Epithelial cell of prostate (primary cell): ENCODE measurements at regions not wholly inside any gene's neighbourhood (a gene's known extent, or its start where the extent isn't known, plus 50 kb on each side); places are given as distances from the start of the nearest gene placed in this dataset.
"Not testable (repeated sequence)": the region's sequence is repeated elsewhere in the genome, so short reads cannot be mapped to it uniquely, and the experiment has no call there.

Experiments used
- DNase-seq: peaks from one replicate; pipeline ENCODE4 v3.0.0-alpha.2; 2011; ENCODE audit warnings: low read depth, low spot score
- H3K27ac ChIP-seq: fragments of 450-650 bp; 2 replicates; pipeline ENCODE4 v1.5.1; 2017; ENCODE audit warnings: mild to moderate bottlenecking

DNA sequence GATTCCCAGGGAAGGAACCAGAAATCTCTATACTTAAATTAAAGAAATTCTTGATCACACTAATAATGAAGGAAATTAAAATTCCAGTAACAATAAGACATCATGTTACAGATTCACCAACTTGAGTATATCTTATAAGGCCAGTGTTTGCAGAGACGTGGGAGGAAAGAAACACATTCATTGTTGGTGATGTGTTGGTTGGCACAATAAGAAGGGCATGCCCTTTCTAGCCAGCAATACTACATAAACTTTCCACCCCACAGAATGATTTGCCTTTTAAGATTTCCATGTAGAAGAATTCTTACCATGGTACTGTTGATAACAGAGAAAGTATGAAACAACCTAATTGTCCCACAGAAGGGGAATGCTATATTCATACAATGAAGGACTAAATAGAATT, 581.5 kb downstream of the STIM2 start:
- peak overlapping the region; percentile 60 for H3K27ac ChIP-seq
- no peak for DNase-seq

DNA sequence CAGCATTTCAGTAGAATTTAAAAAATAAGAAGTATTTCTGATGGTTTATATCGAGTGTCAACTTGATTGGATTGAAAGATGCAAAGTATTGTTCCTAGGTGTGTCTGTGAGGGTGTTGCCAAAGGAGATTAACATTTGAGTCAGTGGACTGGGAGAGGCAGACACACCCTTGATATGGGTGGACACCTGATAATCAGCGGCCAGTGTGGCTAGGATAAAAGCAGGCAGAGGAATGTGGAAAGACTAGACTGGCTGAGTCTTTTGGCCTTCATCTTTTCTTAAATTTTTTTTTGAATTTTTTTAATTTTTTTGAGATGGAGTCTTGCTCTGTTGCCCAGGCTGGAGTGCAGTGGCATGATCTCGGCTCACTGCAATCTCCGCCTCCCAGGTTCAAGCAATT, 582.0 kb downstream of the STIM2 start:
- DNase-seq = not testable (repeated sequence)
- H3K27ac ChIP-seq = peak overlapping the region; percentile 60

DNA sequence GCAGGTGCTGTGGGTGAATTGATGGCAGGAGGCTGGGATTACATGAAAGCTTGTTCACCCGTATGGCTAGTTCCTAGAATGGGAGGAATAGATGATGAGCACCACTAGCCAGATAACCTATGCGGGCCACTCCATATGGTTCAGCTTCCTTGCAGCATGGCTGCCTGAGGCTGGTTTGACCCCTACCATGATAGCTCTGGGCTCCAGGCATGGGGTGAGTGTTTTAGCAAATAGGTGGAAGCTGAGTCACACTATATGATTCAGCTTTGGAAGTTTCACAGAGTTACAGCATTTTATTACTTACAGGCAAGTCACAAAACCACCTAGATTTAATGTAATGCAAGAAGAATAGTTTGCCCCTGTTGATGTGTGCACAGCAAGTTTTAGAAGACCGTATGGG, 603.2 kb downstream of the STIM2 start:
- peak overlapping the region; percentile 84 for H3K27ac ChIP-seq
- peak; percentile 24 for DNase-seq

DNA sequence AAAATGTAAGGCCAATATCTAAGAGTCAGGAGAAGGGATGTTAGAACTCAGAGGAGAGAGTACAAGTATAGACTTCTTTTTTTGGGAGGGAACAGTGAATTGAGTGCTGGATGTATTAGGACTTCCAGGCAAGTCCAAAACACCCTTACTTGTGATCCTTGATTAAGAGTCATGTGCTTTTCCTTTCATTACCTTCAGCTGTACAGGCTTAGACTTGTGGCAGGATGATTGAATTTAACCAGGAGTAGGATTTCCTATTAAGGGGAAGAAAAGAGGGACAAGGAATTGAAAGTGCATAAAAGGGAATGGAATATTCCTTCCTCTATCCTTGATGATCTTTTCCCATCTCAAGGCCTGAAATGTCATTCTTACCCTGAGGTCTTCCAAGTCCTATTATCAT, 606.7 kb downstream of the STIM2 start:
- no peak overlapping the region for H3K27ac ChIP-seq
- DNase-seq = no peak

DNA sequence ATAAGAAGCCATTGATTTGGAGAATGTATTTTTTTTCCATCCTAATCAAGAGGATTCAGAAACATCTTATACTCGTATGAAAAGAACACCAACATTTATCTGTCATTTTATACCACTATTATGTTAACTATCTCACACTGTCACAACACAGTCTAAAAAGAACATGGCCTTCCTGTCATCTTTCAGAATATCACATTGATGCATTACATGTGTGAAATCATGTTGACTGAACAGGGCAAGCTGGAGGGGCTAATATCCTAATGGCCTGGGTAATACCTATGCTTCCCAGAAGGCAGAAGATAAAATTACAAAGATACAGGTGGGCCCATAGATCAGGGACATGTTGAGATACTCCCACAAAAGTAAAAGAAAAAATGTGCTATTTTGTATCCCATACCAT, 611.7 kb downstream of the STIM2 start:
- DNase-seq = no peak

DNA sequence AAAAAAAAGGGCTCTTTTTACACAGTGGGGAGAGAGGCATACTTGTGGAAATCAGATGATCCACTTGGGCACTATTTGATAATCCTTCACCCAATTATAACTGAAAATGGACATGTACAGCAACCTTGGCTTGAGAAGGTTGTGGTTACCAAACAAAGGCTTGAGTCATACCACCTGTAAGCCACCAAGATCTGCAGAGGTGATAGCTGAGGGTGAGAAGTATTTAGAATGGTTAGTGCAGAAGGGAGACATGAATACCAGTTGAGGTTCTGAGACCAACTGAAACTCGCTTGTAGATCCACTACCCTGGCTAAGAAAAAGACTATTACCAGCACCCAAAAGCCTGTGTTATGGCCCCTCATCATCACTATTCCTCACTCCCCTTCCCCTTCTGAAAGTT, 614.0 kb downstream of the STIM2 start:
- no peak overlapping the region for H3K27ac ChIP-seq
- DNase-seq = no peak

More for the DNA sequence above, 611.7 kb downstream of the STIM2 start:
- no peak overlapping the region for H3K27ac ChIP-seq

DNA sequence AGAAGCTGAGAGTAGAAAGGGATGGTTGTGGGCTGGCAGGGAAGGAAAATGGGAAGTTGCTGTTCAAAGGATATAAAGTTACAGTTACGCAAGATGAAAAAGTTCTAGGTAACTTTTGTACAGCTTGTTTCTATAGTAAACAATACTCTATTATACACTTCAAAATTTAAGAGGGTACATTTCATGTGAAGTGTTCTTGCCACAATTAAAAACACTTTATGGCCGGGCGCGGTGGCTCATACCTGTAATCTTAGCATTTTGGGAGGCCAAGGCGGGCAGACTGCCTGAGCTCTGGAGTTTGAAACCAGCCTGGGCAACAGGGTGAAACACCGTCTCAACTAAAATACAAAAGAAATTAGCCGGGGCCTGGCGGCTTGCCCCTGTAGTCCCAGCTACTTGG, 623.6 kb downstream of the STIM2 start:
- no peak for DNase-seq
- no peak overlapping the region for H3K27ac ChIP-seq

DNA sequence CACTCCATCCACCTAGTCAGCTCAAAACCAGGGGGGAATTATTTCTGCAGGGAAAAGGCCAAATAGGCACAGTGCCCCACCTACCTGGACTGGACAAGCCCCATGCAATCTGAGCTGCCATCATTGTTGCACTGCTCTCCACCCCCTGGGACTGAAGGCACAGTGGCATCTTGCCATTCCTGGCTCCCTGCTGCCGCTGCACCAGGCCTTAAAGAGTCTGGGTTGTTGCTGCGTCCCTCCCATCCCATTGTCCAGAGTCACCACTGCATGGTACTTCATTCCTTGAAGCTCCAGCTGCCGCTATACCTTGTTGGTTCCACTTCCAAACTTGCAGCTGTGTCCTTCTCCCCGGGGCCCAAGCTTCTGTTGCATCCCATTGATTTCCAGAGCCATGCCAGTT, 629.7 kb downstream of the STIM2 start:
- H3K27ac ChIP-seq = no peak overlapping the region
- no peak for DNase-seq

DNA sequence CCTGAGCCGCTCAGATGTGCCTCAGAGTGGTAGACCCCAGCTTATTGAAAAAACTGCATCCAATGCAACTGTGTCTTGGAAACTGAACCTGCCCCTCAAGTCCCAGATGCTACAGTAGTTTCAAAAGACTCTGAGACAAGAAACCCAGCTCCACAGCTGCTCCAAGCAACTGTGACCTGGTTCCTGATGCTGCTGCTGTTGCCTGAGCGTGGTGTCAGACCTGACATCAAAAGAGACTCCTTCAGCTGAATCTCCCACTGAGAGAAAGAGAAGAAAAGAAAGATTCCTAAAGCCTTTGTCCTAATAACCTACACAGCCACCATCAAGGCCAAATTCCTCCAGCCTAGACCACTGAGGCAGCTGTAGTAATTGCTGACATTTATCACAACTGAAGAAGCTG, 630.1 kb downstream of the STIM2 start:
- DNase-seq = no peak
- H3K27ac ChIP-seq = no peak overlapping the region

DNA sequence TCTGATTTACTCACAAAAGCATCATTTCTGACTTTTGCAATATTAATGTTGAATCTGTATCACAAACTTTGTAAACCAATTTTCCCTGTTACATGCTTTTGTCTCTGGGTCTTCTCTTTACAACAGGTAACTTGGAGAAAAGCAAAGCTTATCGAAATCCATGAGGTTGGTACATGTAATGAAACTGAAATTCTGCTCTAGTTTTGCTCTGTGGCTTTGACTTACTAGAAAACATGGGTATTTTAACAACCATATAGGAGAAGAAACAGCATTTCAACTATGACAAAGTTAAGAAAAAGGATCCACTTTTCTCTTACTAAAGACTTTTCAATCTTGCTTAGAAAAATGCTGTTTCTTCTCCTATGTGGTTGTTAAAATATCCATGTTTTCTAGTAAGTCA, 645.8 kb downstream of the STIM2 start:
- no peak for DNase-seq
- no peak overlapping the region for H3K27ac ChIP-seq

DNA sequence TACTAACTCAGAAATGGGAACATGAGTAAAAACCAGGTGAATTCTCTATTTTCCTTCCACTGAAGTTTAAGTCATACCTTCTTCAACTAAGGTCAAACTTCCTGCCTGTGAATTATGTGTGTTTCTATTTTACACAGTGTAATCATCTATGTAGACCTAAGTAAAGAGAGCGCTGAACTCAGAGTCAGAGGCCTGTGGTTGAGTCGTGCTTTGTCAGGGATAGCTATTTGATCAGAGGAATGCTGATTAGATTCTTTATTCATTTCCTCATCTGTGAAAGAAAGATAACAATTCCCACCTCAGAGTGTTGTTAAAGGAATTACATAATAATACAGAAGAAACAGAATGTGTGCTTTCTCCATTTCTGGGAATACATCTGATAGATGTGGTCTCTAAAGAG, 654.1 kb downstream of the STIM2 start:
- DNase-seq = no peak
- H3K27ac ChIP-seq = no peak overlapping the region

DNA sequence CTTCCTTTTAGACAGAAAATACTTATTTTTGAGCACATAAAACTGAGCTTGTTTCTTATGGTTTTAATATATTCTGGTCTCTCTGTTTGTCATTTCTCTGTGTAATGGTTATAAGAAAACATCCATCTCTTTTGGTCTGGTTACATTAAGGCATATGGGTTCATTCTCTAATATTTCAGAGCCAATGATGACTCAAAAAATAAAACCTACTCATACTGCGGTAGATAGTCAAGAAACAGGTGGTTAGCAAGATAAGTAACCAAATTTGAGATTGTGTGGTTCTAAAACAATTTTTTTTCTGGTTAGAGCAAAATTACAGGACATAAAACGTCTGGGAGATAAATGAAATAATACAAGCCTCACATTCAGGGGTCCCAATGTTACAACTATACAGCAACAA, 654.5 kb downstream of the STIM2 start:
- H3K27ac ChIP-seq = no peak overlapping the region
- no peak for DNase-seq

DNA sequence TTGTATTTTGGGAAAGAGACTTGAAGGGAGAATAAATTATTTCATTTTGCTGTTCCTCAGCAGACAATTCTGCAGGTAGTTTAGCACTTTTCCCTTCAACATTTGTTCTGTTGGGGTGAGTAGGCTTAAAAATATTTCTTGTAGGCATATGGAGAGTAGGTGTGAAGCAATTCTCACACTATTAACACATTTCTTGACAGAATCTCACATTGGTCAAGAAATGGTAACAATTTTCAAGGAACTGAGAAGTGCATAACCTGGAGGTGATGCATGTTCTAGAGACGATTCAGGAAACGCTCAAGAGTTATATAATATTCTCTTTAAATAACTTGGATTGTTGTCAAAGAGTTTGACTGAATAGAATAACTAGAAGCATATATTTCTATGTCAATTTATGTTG, 658.2 kb downstream of the STIM2 start:
- DNase-seq = no peak
- no peak overlapping the region for H3K27ac ChIP-seq

DNA sequence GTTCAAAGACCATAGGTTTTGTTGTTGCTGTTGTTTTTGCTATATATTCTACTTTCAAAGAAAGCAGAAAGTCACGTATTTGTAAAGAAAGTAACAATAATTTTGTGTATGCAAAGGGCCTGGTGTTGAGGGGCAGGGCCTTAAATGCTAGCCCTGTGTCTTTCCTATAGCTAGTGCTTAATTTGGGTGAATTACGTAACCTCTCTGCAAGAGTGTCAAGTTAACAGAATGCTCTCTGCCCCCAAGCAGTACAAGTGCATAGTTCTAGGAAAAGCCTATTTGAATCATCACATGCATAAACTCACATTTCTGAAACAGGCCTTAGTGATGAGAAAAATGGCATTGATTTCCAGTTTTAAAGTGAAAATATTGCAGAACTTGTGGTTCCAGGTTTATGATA, 663.6 kb downstream of the STIM2 start:
- DNase-seq = no peak

DNA sequence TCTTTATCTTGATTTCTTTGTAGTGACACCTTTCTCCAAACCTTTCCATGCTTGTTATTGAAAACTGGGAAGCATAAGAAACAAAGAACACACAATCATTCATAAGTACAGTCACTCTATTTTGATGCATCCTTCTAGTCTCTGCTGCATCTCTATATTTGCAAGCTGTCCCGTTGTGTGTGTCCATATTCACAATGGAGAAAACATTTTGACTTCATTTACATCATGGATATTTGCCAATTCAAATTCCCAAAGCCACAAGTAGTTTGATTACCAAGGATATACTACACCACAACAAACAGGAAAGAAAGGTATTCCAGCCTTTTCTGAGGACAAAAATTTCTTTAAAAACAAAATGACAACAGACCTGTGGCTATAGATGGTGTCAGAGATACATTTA, 673.8 kb downstream of the STIM2 start:
- DNase-seq = no peak
- no peak overlapping the region for H3K27ac ChIP-seq

More for the DNA sequence above, 663.6 kb downstream of the STIM2 start:
- no peak overlapping the region for H3K27ac ChIP-seq

DNA sequence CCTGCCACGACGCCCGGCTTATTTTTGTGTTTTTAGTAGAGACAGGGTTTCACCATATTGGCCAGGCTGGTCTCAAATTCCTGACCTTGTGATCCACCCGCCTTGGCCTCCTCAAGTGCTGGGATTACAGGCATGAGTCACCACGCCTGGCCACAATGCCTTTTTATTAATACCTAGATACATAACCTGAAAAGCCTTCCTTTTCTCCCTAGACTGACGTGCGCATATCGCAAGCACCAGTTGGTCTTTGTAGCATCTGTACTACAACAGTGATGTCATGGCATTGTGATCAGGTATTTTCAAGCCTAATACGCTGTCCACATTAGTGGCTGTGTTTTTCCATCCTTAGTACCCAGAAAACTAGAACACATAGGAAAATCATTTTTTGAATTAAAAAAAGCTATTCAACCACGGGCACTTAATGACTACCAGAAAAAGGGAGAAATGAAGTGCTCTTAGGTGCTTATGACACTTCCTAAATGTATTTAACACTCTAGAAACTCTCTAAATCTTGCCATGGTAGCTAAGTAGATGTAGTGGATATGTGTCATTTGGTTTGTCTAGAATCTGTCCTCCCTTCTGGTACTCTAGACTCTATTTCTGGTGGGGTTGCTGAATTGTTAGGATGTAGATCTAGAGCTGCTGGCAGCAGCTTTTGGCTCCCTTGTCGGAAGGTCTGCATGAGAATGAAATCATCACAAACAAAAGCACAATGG, 707.8 kb downstream of the STIM2 start:
- no peak overlapping the region for H3K27ac ChIP-seq
- DNase-seq = no peak

DNA sequence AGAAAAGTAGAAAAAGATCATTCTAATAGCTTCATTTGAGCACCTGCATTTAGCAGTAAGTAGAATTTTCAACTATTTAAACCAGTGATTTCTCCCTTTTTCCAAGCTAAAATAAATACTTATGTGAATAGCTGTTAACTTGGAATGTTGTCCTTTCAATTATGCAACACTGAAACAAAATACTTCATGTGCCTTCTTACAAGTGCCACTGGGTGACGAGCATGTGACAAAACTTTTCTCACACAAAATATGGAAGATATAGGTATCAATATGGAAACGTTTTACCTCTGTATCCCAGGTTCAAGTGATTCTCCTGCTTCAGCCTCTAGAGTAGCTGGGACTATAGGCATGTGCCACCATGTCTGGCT, 708.3 kb downstream of the STIM2 start:
- no peak overlapping the region for H3K27ac ChIP-seq
- no peak for DNase-seq

DNA sequence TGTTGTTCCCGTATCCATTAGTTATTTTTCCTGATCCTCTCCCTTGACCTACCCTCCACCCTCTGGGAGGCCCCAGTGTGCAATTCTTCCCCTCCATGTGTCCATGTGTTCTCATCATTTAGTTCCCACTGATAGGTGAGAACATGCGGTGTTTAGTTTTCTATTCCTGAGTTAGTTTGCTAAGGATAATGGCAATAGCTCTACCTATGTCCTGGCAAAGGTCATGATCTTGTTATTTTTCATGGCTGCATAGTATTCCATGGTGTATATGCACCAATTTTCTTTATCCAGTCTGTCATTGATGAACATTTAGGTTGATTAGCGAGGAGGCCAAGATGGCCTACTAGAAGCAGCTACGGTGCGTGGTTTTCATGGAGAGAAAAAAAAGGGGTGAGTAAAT, 714.1 kb downstream of the STIM2 start:
- H3K27ac ChIP-seq = no peak overlapping the region
- no peak for DNase-seq

DNA sequence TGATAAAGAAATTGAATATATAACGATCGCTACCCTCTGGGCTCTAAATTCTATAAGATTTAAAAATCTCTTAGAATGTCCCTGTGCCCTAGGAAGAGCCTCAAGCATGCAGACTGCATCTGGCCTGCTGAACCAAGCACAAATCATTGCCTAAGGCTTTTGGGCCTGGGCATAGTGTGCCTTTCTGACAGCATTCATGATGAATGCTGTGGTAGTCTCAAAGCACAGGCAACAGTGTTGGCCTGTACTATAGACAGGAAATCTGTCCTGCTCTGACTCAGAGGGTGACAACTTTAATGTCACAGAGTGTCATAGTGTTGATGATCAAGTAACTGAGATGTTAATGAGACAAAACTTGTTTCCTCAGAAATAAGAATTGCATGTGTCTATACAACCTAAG, 717.3 kb downstream of the STIM2 start:
- no peak overlapping the region for H3K27ac ChIP-seq
- DNase-seq = no peak

DNA sequence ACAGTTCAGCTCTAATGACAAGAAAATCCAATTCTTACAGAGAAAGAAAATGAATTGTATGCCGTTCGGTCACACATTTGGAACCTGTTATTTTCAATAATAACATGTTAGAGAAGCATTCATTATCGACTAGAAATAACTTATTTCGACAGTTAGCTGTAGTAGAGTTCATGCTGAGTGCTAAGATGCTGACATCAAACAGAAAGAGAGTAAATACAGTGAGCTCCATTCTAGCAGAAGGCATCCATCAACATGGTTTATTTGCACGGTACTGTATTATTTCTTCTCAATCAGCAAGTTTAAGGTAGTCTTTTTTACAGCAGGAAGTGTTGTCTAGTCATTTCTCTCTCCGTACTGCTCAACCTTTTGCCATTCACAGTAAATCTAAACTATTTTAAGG, 732.1 kb downstream of the STIM2 start:
- H3K27ac ChIP-seq = no peak overlapping the region
- DNase-seq = no peak

DNA sequence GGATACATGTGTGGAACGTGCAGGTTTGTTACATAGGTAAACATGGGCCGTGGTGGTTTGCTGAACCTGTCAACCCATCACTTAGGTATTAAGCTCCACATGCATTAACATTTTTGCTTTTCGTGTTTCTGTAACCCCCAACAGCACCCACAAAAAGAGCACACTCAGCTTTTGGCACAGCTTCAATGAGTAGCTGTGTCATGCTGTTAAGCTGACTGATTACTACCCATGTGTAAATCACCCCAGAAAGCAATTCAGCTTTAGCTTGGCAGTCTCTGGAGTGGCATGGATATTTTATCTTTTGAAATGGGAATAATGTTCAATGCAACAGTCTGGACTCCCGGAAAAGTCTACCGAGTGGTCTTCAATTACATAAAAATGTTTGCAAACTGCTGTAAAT, 734.3 kb downstream of the STIM2 start:
- DNase-seq = no peak
- no peak overlapping the region for H3K27ac ChIP-seq

DNA sequence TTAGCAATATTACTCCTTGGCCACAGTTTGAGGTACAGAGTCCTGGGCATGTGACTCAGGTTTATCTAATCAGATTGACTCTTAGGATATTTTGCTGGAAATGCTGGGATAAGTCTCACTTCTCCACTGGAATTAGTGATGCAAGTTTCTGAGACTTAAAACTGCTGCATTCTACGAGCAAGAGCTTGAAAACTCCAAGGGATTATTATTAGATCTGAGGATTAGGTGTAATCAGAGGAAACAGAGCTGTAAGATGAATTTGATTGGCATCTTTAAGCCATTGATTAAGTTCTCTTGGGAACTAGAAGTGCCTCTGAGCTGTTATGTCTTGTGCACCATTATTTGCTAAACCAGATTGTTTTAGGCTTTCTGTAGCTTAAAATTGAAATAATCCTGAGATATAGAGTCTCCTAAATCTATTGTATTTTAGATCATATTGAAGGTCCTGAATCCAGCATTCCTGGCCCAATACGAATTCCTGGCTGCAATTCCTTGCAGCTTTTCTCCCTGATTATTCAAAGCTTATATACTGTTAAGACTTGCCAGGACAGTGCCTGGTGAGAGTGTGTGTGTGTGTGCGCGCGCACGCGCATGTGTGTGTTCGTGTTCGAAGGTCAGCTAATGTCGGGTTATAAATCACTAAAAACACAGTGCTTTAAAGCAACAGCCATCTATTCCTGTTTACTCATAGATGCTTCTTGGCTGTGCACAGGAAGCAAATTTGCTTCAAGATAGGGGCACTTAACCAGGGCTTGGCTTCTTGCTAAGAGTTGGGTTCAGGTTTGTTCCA, 735.1 kb downstream of the STIM2 start:
- no peak overlapping the region for H3K27ac ChIP-seq
- DNase-seq = no peak
